Activated T-helper 17 cell treated with anti-CD3 and anti-CD28 coated beads, Interleukin-2, amount 50 U/mL, for 72 hours (primary cell): ENCODE measurements at regions not wholly inside any gene's neighbourhood (a gene's known extent, or its start where the extent isn't known, plus 50 kb on each side); places are given as distances from the start of the nearest gene placed in this dataset.
A peak's percentile ranks its signal among the peaks of the same experiment; 100 is the strongest.
"Not testable (repeated sequence)": the region's sequence is repeated elsewhere in the genome, so short reads cannot be mapped to it uniquely, and the experiment has no call there.

Experiments used
- ATAC-seq: fragments of 150-1000 bp; cut with Tn5 transposase; replicated peaks from 2 replicates; pipeline ENCODE4 v1.10.0; 2021; ENCODE audit warnings: mild to moderate bottlenecking, moderate library complexity
- H3K27ac Mint-ChIP-seq: one replicate; pipeline ENCODE4 v1.8.0; 2022; ENCODE audit warnings: mixed read lengths
- H3K27me3 Mint-ChIP-seq: one replicate; pipeline ENCODE4 v1.8.0; 2022; ENCODE audit warnings: mixed read lengths
- H3K36me3 Mint-ChIP-seq: one replicate; pipeline ENCODE4 v1.8.0; 2022; ENCODE audit warnings: low read depth, mild to moderate bottlenecking, mixed read lengths
- H3K4me1 Mint-ChIP-seq: one replicate; pipeline ENCODE4 v1.8.0; 2022; ENCODE audit warnings: mixed read lengths
- H3K4me3 Mint-ChIP-seq: one replicate; pipeline ENCODE4 v1.8.0; 2022; ENCODE audit warnings: mild to moderate bottlenecking, mixed read lengths
- H3K9me3 Mint-ChIP-seq: one replicate; pipeline ENCODE4 v1.8.0; 2022; ENCODE audit warnings: mixed read lengths

DNA sequence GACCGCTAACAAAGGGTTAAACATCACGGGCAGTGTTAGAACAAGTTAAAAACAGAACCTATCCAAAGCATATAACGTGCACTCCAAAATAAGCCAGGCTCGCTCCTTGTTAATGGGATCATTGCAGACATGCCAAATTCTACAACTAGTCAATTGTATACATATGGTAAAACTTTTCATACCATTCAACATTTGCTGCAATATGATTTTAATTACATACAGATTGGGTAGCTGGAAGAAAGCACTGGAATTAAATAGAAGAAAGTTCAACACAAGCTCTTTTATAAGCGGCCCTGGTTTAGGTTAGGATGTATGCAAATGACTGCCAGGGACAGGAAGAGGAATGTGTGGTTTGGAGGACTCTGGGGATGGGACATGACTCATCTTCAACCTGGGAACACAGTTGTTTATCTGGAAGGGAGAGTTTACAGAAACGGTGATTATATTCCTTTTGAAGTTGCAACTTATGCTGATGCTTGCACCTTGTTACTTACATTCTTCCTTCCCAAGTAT, 62.5 kb upstream of the TIAM2 start:
- peaks cover 5% of the 10 kb centered on the region for H3K4me1 Mint-ChIP-seq
- no peak overlapping the region for H3K27ac Mint-ChIP-seq
- no peaks in the 10 kb centered on the region for H3K27me3 Mint-ChIP-seq
- peak; percentile 16 for ATAC-seq
- no peaks in the 10 kb centered on the region for H3K36me3 Mint-ChIP-seq
- no peak overlapping the region for H3K4me3 Mint-ChIP-seq
- H3K9me3 Mint-ChIP-seq: no peaks in the 10 kb centered on the region

DNA sequence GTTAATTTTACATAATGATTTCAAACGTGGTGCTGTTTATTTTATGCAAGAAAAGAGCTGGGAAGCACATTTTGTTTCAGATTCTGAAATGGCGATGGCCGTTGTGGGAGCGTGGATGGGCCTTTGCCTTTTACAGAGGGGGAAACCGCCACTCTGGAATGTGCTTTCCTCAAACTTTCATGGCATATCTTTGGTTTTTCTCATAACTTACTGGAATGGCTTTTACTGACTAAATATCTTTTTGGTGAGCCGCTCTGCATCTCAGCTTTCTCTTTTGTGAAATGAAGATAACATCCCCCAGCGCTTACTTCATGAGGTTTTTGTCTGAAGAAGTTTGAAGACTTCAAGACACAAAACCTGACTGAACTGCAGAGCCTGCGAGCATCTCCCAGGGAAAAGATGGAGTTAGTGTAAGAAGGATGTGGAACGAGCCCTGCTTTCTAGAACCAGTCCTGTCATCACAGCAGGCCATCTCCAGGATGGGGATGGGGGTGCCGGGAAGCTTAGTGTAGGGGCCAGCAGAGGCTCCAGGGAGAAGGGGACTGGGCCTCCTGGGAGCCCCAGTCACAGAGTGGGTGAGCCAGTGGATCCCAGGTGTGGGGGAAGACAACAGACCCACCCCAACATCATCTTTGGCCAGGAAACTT, 61.8 kb upstream of the TIAM2 start:
- Mint-ChIP-seq H3K36me3 (no peaks in the 10 kb centered on the region), H3K4me3 (no peak overlapping the region), H3K27ac (no peak overlapping the region), H3K4me1 (peaks cover 4% of the 10 kb centered on the region), H3K27me3 (no peaks in the 10 kb centered on the region), H3K9me3 (no peaks in the 10 kb centered on the region)
- ATAC-seq: no peak

DNA sequence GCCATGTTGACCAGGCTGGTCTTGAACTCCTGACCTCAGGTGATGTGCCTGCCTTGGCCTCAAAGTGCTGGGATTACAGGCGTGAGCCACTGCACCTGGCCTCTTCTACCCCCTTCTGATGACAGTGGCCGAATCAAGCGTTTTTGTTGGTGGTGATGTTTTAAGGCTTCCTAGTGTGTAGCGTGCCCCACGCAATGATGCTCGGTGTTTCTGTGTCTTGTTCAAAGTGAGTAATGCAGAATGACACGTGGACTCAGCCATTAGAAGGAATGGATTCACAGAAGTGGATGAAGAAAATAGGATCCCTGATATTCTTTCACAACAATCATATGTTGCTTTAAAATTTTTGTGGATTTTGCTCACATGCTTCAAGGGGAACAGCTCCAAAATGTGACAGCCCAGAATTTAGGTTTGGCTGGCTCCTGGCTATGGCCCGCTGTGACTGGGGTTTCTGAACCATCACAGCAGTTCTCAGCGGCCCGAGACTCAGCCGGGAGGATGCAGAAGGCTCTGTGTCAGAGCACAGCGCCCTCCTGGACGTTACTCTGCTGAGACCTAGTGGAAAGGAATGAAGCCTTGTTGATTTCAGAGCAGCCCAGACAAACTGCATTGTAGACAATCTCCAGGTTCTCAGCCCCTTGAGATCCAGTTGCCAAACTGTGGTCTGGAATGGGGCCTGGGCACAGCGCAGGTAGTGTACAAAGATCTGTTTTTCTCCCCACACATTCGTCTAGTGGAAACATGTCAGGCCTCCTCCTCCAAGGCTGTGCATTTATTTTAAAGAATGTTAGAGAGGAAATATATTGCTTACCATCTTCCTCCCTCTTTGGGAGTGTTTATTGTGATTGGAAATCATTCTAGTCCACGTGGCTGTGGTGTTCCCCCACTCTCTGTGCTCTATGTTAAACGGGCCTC, 57.6 kb upstream of the TIAM2 start:
- H3K9me3 Mint-ChIP-seq: no peaks in the 10 kb centered on the region
- no peaks in the 10 kb centered on the region for H3K27me3 Mint-ChIP-seq
- no peak overlapping the region for H3K27ac Mint-ChIP-seq
- no peaks in the 10 kb centered on the region for H3K36me3 Mint-ChIP-seq
- no peak for ATAC-seq
- H3K4me3 Mint-ChIP-seq: no peak overlapping the region
- H3K4me1 Mint-ChIP-seq: peaks cover 4% of the 10 kb centered on the region

DNA sequence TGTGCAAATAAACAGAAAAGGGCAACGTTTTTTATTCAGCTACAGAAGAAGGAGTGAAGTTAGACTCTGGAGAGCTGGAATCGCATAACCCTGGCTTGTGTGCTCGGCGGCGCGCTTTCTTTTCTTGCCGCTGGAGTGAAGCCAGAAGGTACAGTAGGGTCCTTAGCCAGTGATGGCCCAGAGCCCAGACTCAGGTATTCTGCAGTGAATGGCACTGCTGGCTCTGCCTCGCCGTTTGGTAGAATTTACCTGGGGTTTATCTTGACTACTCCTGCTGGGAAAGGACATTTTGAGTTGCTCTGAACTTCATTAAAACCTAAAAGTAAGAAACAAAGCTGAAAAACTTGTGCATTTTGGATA, 56.9 kb upstream of the TIAM2 start:
- no peaks in the 10 kb centered on the region for H3K27me3 Mint-ChIP-seq

DNA sequence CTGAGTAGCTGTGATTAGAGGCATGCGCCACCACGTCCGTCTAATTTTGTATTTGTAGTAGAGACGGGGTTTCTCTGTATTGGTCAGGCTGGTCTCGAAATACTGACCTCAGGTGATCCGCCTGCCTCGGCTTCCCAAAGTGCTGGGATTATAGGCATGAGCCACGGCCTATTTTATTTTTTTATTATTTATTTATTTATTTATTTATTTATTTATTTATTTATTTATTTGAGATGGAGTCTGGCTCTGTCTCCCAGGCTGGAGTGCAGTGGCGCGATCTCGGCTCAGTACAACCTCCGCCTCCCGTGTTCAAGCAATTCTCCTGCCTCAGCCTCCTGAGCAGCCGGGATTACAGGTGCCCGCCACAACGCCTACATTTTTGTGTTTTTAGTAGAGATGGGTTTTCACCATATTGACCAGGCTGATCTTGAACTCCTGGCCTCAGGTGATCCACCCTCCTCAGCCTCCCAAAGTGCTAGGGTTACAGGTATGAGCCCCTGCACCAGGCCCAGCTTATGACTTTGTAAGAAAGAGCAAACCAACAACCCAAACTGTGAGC, 56.3 kb upstream of the TIAM2 start:
- not testable (repeated sequence) for H3K4me3 Mint-ChIP-seq, H3K36me3 Mint-ChIP-seq, H3K27ac Mint-ChIP-seq, ATAC-seq, H3K9me3 Mint-ChIP-seq, H3K4me1 Mint-ChIP-seq, H3K27me3 Mint-ChIP-seq

More for the DNA sequence above, 56.9 kb upstream of the TIAM2 start:
- H3K4me1 Mint-ChIP-seq: peaks cover 4% of the 10 kb centered on the region
- H3K36me3 Mint-ChIP-seq: no peaks in the 10 kb centered on the region
- H3K4me3 Mint-ChIP-seq: no peak overlapping the region
- ATAC-seq: no peak
- no peaks in the 10 kb centered on the region for H3K9me3 Mint-ChIP-seq
- H3K27ac Mint-ChIP-seq: no peak overlapping the region

DNA sequence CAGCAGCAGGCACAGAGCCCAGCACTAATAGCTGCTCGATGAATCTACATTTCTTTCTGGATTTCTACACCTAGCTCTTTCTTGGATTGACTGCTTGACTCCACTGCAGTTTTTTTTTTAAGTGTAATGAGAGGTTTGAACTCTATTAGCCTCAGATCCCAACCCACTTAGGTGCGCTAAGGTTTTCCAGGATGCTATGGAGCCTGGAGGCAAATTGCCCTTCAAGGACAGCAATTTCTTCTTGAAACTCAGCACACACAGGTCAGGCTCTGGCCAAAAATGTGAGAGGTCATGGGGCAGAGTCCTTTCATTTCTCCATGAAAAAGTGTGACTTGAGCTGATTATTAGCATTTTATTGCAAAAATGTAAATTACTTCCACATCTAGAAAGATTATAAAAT, 52.3 kb upstream of the TIAM2 start:
- no peaks in the 10 kb centered on the region for H3K9me3 Mint-ChIP-seq
- no peak overlapping the region for H3K27ac Mint-ChIP-seq
- ATAC-seq: no peak
- peaks cover 4% of the 10 kb centered on the region for H3K4me1 Mint-ChIP-seq
- H3K36me3 Mint-ChIP-seq: peaks cover 13% of the 10 kb centered on the region
- H3K27me3 Mint-ChIP-seq: no peaks in the 10 kb centered on the region
- H3K4me3 Mint-ChIP-seq: no peak overlapping the region

DNA sequence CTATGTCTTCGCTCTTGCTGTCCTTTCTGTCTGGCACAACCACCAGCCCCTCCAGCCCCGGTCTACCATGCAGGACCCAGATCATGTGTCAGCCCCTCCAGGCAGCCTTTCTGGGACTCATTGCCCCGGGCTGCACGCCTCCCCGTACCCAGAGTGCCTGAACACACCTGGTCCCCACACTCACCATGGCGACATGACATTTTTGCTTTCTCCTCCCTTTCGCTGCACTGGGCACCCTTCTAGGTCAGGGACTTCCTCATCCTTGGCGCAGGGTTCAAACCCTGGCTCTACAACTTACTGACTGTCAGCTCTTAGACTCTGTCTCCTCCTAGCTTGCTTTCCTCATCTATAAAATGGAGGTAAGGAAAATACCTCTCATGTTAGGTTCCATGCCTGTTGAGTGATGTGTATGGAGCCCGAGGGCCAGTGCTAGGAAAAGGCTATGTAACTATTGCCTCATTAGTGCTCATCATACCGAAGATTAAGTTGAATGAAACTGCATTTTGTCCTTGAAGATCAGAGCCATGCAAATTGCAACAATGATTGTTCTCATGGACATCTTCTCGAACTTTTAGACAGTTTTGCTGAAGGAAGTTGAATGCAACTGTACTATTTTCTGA, 49.7 kb upstream of the TIAM2 start:
- H3K4me3 Mint-ChIP-seq: no peak overlapping the region
- H3K4me1 Mint-ChIP-seq: peaks cover 4% of the 10 kb centered on the region
- no peak overlapping the region for H3K27ac Mint-ChIP-seq
- H3K9me3 Mint-ChIP-seq: no peaks in the 10 kb centered on the region
- no peak for ATAC-seq
- H3K36me3 Mint-ChIP-seq: peaks cover 13% of the 10 kb centered on the region
- no peaks in the 10 kb centered on the region for H3K27me3 Mint-ChIP-seq
